Tibial nerve (tissue), 4 donors: ENCODE measurements at regions not wholly inside any gene's neighbourhood (a gene's known extent, or its start where the extent isn't known, plus 50 kb on each side); places are given as distances from the start of the nearest gene placed in this dataset.

Experiments
- EP300 ChIP-seq, 2 donors: sonication (generic); formaldehyde crosslinking; IDR thresholded peaks; one replicate each; pipeline ENCODE4 v1.6.1; 2017; ENCODE audit warnings: antibody characterized with exemption in 2 of 2, mild to moderate bottlenecking in 1 of 2
- POLR2A ChIP-seq, 2 donors: fragments of 450-650 bp; IDR thresholded peaks; one replicate each; pipeline ENCODE4 v1.6.1; 2017; ENCODE audit warnings: antibody characterized with exemption in 2 of 2, mild to moderate bottlenecking in 2 of 2, moderate library complexity in 2 of 2
- TF ChIP-seq, protein P1 (sequence below), 5 experiments: fragments of 200-600 bp in 3 of 5; fragments of 450-650 bp in 2 of 5; sonication (generic) in 3 of 5; IDR thresholded peaks; one replicate each; pipeline ENCODE4 v1.5.1; 2016 to 2019; ENCODE audit warnings: antibody characterized with exemption in 5 of 5, mild to moderate bottlenecking in 3 of 5, moderate library complexity in 2 of 5

DNA sequence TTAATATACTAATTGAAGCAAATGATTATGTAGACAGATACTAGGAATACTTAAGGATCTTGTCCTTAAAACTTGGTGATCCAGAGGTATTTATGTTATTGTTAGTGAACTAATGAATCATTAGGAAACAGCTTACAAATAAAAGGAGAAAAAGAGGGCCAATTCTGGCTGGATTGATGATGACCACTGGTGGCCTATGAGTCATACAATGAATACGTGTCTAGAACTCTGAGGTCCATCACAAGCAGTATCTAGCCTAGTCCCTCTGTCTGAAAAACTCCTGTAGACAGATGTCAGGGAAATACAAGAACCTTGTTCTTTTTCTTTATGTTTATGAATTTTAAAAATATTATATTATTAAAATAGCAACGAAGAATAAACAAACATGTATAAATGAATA lies 51.7 kb upstream of the RTL1 start:
- TF ChIP-seq POLR2A (IDR thresholded peaks at IDR 0.05) (no peak), EP300 (IDR thresholded peaks at IDR 0.05) (no peak)
- TF ChIP-seq, protein P1, sequence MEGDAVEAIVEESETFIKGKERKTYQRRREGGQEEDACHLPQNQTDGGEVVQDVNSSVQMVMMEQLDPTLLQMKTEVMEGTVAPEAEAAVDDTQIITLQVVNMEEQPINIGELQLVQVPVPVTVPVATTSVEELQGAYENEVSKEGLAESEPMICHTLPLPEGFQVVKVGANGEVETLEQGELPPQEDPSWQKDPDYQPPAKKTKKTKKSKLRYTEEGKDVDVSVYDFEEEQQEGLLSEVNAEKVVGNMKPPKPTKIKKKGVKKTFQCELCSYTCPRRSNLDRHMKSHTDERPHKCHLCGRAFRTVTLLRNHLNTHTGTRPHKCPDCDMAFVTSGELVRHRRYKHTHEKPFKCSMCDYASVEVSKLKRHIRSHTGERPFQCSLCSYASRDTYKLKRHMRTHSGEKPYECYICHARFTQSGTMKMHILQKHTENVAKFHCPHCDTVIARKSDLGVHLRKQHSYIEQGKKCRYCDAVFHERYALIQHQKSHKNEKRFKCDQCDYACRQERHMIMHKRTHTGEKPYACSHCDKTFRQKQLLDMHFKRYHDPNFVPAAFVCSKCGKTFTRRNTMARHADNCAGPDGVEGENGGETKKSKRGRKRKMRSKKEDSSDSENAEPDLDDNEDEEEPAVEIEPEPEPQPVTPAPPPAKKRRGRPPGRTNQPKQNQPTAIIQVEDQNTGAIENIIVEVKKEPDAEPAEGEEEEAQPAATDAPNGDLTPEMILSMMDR (IDR thresholded peaks at IDR 0.05): no peak
